NCI-H510A treated with DMSO at 0.1 percent for 48 hours (cell line): ENCODE measurements at regions not wholly inside any gene's neighbourhood (a gene's known extent, or its start where the extent isn't known, plus 50 kb on each side); places are given as distances from the start of the nearest gene placed in this dataset.
A peak's percentile ranks its signal among the peaks of the same experiment; 100 is the strongest.
"Not testable (repeated sequence)": the region's sequence is repeated elsewhere in the genome, so short reads cannot be mapped to it uniquely, and the experiment has no call there.

ENCODE experiments used
- DNase-seq: peaks from one replicate; lab custom pipeline; 2025; lab: John Stamatoyannopoulos, UW

GRCh38 chr10:78651287-78651686 is 417.5 kb upstream of the ZMIZ1 start:
- no peak for DNase-seq

GRCh38 chr10:78653555-78653954 is 415.2 kb upstream of the ZMIZ1 start:
- DNase-seq, result no peak

- DNase-seq, result no peak
These were observed 414.6 kb upstream of the ZMIZ1 start for GRCh38 chr10:78654047-78654590.

- DNase-seq, result no peak
These were observed 412.8 kb upstream of the ZMIZ1 start for GRCh38 chr10:78655979-78656378.

- DNase-seq, result no peak
These were observed 412.2 kb upstream of the ZMIZ1 start for GRCh38 chr10:78656417-78657162.

- peak; percentile 50 for DNase-seq
These were observed 411.5 kb upstream of the ZMIZ1 start for GRCh38 chr10:78657163-78657861.

- no peak for DNase-seq
These were observed 411.0 kb upstream of the ZMIZ1 start for GRCh38 chr10:78657862-78658165.

GRCh38 chr10:78658645-78659597 is 409.8 kb upstream of the ZMIZ1 start:
- no peak for DNase-seq

- no peak for DNase-seq
These were observed 409.2 kb upstream of the ZMIZ1 start for GRCh38 chr10:78659598-78659967.

- no peak for DNase-seq
These were observed 408.2 kb upstream of the ZMIZ1 start for GRCh38 chr10:78660446-78661106.

GRCh38 chr10:78663721-78664120 is 405.0 kb upstream of the ZMIZ1 start:
- DNase-seq, result no peak

GRCh38 chr10:78664929-78665553 is 403.7 kb upstream of the ZMIZ1 start:
- DNase-seq, result peak; percentile 12

GRCh38 chr10:78672918-78673317 is 395.8 kb upstream of the ZMIZ1 start:
- no peak for DNase-seq

- not testable (repeated sequence) for DNase-seq
These were observed 387.6 kb upstream of the ZMIZ1 start for GRCh38 chr10:78681141-78681540.

GRCh38 chr10:78681986-78682385 is 386.8 kb upstream of the ZMIZ1 start:
- not testable (repeated sequence) for DNase-seq

GRCh38 chr10:78684947-78685346 is 383.8 kb upstream of the ZMIZ1 start:
- peak; percentile 93 for DNase-seq

- DNase-seq, result no peak
These were observed 383.2 kb upstream of the ZMIZ1 start for GRCh38 chr10:78685466-78686103.

- no peak for DNase-seq
These were observed 382.2 kb upstream of the ZMIZ1 start for GRCh38 chr10:78686444-78687060.

- DNase-seq, result no peak
These were observed 381.1 kb upstream of the ZMIZ1 start for GRCh38 chr10:78687626-78688025.

GRCh38 chr10:78688230-78688900 is 380.4 kb upstream of the ZMIZ1 start:
- DNase-seq, result no peak
